Testis (tissue), 2 donors: ENCODE measurements at regions not wholly inside any gene's neighbourhood (a gene's known extent, or its start where the extent isn't known, plus 50 kb on each side); places are given as distances from the start of the nearest gene placed in this dataset.

Experiments
- POLR2A ChIP-seq: fragments of 450-650 bp; IDR thresholded peaks from one replicate; pipeline ENCODE4 v1.6.1; 2017; ENCODE audit warnings: antibody characterized with exemption, mild to moderate bottlenecking, moderate library complexity
- TF ChIP-seq, protein P1 (sequence below), 3 experiments: fragments of 450-650 bp in 2 of 3; fragments of 200-600 bp in 1 of 3; sonication (generic) in 1 of 3; IDR thresholded peaks; one replicate each; pipeline ENCODE4 v1.5.1; 2016 to 2019; ENCODE audit warnings: antibody characterized with exemption in 3 of 3, mild to moderate bottlenecking in 2 of 3, moderate library complexity in 1 of 3

DNA sequence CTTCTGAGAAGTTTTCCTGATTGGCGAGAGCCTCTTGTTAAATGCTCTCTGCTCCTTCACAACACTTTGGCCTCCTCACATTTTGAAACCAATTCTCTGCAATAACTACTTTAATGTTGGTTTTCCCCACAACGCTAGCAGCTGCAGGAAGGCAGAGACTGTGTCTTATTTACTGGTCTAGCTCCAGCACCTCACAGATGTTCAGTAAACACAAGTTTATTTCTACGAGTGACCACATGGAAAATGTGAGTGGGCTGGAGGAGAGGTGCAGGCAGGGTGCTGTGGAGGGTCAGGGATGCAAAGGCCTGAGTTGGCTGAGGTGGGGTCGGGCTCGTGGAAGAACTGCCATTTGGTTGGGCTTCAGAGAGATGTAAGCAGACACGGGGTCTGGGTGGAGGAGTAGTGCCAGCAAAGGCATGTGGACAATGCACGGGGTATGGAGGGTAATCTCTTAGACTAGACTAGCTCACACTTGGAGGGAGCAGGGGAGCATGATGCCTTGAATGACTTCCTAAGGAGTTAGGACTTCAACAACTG is 117.4 kb upstream of the RTL1 start:
- TF ChIP-seq, protein P1, sequence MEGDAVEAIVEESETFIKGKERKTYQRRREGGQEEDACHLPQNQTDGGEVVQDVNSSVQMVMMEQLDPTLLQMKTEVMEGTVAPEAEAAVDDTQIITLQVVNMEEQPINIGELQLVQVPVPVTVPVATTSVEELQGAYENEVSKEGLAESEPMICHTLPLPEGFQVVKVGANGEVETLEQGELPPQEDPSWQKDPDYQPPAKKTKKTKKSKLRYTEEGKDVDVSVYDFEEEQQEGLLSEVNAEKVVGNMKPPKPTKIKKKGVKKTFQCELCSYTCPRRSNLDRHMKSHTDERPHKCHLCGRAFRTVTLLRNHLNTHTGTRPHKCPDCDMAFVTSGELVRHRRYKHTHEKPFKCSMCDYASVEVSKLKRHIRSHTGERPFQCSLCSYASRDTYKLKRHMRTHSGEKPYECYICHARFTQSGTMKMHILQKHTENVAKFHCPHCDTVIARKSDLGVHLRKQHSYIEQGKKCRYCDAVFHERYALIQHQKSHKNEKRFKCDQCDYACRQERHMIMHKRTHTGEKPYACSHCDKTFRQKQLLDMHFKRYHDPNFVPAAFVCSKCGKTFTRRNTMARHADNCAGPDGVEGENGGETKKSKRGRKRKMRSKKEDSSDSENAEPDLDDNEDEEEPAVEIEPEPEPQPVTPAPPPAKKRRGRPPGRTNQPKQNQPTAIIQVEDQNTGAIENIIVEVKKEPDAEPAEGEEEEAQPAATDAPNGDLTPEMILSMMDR (IDR thresholded peaks at IDR 0.05) = no peak
- no peak for TF ChIP-seq POLR2A
